Tibial nerve (tissue), 4 donors: ENCODE measurements at regions not wholly inside any gene's neighbourhood (a gene's known extent, or its start where the extent isn't known, plus 50 kb on each side); places are given as distances from the start of the nearest gene placed in this dataset.
"Not testable (repeated sequence)": the region's sequence is repeated elsewhere in the genome, so short reads cannot be mapped to it uniquely, and the experiment has no call there.

Experiments used
- DNase-seq, 2 donors: peaks; one replicate each; pipeline ENCODE4 v3.0.0-alpha.2; 2019; ENCODE audit warnings: low spot score in 2 of 2
- H3K27ac ChIP-seq, 4 donors: fragments of 200-600 bp; sonication (generic) in 3 of 4; one replicate each; pipeline ENCODE4 v1.5.1; 2017 to 2019; ENCODE audit warnings: mild to moderate bottlenecking in 1 of 4
- H3K27me3 ChIP-seq, 2 donors: fragments of 200-600 bp; sonication (generic) in 1 of 2; one replicate each; pipeline versions ENCODE4 v1.5.1 to v1.6.0; 2017 to 2019
- H3K36me3 ChIP-seq, 3 donors: fragments of 200-600 bp; sonication (generic); one replicate each; pipeline ENCODE4 v1.5.1; 2018 to 2019
- H3K4me1 ChIP-seq, 4 donors: fragments of 200-600 bp; sonication (generic) in 3 of 4; one replicate each; pipeline ENCODE4 v1.5.1; 2017 to 2019
- H3K4me3 ChIP-seq, 4 donors: fragments of 200-600 bp; sonication (generic) in 3 of 4; one replicate each; pipeline ENCODE4 v1.5.1; 2017 to 2019; ENCODE audit warnings: mild to moderate bottlenecking in 1 of 4, moderate library complexity in 1 of 4
- H3K9me3 ChIP-seq, 4 donors: fragments of 200-600 bp; sonication (generic) in 3 of 4; one replicate each; pipeline ENCODE4 v1.5.1; 2017 to 2019
- EP300 ChIP-seq, 2 donors: sonication (generic); formaldehyde crosslinking; IDR thresholded peaks; one replicate each; pipeline ENCODE4 v1.6.1; 2017; ENCODE audit warnings: antibody characterized with exemption in 2 of 2, mild to moderate bottlenecking in 1 of 2
- POLR2A ChIP-seq, 2 donors: fragments of 450-650 bp; IDR thresholded peaks; one replicate each; pipeline ENCODE4 v1.6.1; 2017; ENCODE audit warnings: antibody characterized with exemption in 2 of 2, mild to moderate bottlenecking in 2 of 2, moderate library complexity in 2 of 2
- WGBS, 2 donors: methylation state at CpG; one replicate each; pipeline ENCODE4 v1.1.5; 2018; 5-methylcytosine and 5-hydroxymethylcytosine counted together
- TF ChIP-seq, protein P1 (sequence below), 5 experiments: fragments of 200-600 bp in 3 of 5; fragments of 450-650 bp in 2 of 5; sonication (generic) in 3 of 5; IDR thresholded peaks; one replicate each; pipeline ENCODE4 v1.5.1; 2016 to 2019; ENCODE audit warnings: antibody characterized with exemption in 5 of 5, mild to moderate bottlenecking in 3 of 5, moderate library complexity in 2 of 5

DNA sequence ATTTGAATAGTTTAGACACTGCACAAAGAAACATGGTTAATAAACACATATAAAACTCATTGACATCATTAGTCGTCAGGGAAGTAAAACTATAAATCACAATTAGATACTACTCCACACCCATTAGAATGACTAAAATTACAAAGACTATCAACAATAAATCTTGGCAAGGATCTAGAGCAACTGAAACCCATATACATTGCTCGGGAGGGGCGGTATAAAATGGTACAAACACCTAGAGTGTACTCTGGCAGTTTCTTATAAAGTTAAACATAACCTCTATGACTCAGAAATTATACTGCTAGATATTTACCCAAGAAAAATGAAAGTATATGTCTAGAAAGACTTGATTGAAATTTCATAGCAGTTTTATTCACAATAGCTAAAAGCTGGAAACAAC, 434.2 kb downstream of the RWDD3 start:
- DNase-seq, result no peak
- H3K4me1 ChIP-seq, result no peaks in the 10 kb centered on the region
- no peak overlapping the region for H3K4me3 ChIP-seq
- no peaks in the 10 kb centered on the region for H3K36me3 ChIP-seq
- 75 to 79% methylated on average over 3 of the region's 3 CpGs for WGBS, 2 donors
- H3K27ac ChIP-seq, result no peak overlapping the region
- no peaks in the 10 kb centered on the region for H3K27me3 ChIP-seq
- peaks cover 0 to 9% (median 0%) of the 10 kb centered on the region in 4 donors for H3K9me3 ChIP-seq
- TF ChIP-seq, protein P1, sequence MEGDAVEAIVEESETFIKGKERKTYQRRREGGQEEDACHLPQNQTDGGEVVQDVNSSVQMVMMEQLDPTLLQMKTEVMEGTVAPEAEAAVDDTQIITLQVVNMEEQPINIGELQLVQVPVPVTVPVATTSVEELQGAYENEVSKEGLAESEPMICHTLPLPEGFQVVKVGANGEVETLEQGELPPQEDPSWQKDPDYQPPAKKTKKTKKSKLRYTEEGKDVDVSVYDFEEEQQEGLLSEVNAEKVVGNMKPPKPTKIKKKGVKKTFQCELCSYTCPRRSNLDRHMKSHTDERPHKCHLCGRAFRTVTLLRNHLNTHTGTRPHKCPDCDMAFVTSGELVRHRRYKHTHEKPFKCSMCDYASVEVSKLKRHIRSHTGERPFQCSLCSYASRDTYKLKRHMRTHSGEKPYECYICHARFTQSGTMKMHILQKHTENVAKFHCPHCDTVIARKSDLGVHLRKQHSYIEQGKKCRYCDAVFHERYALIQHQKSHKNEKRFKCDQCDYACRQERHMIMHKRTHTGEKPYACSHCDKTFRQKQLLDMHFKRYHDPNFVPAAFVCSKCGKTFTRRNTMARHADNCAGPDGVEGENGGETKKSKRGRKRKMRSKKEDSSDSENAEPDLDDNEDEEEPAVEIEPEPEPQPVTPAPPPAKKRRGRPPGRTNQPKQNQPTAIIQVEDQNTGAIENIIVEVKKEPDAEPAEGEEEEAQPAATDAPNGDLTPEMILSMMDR (IDR thresholded peaks at IDR 0.05), result no peak
- TF ChIP-seq POLR2A (IDR thresholded peaks at IDR 0.05), result no peak
- no peak for TF ChIP-seq EP300 (IDR thresholded peaks at IDR 0.05)

DNA sequence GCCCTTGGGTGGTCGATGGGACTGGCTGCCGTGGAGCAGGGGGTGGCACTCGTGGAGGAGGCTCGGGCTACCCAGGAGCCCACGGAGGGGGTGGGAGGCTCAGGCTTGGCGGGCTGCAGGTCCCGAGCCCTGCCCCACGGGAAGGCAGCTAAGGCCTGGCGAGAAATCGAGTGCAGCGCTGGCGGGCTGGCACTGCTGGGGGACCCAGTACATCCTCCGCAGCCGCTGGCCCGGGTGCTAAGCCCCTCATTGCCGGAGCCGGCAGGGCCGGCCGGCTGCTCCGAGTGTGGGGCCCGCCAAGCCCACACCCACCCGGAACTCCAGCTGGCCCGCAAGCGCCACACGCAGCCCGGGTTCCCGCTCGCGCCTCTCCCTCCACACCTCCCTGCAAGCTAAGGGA, 435.6 kb downstream of the RWDD3 start:
- not testable (repeated sequence) for H3K9me3 ChIP-seq, DNase-seq, H3K27ac ChIP-seq, H3K4me3 ChIP-seq, H3K36me3 ChIP-seq, H3K27me3 ChIP-seq, H3K4me1 ChIP-seq
- WGBS, 2 donors, result 91 to 98% methylated on average over 8 to 24 of the region's 29 CpGs

DNA sequence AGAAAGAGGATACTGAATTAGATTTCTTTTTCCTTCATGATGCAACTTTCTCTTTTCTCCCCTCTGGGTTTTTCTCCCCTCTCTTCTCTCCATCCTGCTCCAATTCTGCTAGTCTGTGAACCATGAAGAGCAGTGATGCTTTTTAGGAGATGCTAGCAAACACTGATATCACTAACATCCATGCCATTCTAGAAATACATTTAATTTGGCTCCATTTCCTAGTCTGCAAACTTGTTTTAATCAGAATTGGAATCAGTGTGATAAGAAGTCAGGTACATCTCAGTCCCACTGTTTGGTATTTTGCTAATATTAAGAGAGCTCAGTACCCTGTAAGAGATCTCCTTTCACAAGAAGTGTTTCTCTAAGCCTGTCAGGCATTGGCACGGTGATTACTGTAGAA, 437.1 kb downstream of the RWDD3 start:
- H3K27me3 ChIP-seq, result no peaks in the 10 kb centered on the region
- no peaks in the 10 kb centered on the region for H3K4me1 ChIP-seq
- no peaks in the 10 kb centered on the region for H3K9me3 ChIP-seq
- no peak for DNase-seq
- no peaks in the 10 kb centered on the region for H3K36me3 ChIP-seq
- TF ChIP-seq EP300 (IDR thresholded peaks at IDR 0.05) (no peak), POLR2A (IDR thresholded peaks at IDR 0.05) (no peak)
- TF ChIP-seq, protein P1 (IDR thresholded peaks at IDR 0.05), result no peak
- 86 to 89% methylated on average over 1 of the region's 1 CpG for WGBS, 2 donors
- no peak overlapping the region for H3K4me3 ChIP-seq
- no peak overlapping the region for H3K27ac ChIP-seq

DNA sequence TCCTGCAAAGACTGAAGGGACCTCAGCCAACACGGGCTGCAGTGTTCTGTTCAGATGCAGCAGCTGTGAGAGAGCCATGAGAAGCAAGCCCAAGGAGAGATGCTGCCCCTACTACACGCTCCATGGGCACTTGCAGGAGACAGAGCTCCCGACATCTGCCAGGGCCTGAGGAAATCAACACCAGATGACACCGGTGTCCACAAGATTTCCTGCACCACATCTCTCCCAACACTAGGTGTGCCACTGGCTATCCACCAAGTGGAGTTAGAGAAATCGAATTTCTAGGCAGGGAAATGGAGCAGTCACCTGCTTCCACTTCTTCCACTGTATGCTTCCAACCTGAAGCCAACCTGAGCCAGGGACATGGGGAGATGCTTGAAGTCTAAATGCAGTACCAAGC, 445.3 kb downstream of the RWDD3 start:
- 80 to 85% methylated on average over 5 of the region's 5 CpGs for WGBS, 2 donors
- no peak for TF ChIP-seq POLR2A (IDR thresholded peaks at IDR 0.05)
- TF ChIP-seq, protein P1 (IDR thresholded peaks at IDR 0.05), result no peak
- TF ChIP-seq EP300 (IDR thresholded peaks at IDR 0.05), result no peak
- H3K36me3 ChIP-seq, result no peaks in the 10 kb centered on the region

DNA sequence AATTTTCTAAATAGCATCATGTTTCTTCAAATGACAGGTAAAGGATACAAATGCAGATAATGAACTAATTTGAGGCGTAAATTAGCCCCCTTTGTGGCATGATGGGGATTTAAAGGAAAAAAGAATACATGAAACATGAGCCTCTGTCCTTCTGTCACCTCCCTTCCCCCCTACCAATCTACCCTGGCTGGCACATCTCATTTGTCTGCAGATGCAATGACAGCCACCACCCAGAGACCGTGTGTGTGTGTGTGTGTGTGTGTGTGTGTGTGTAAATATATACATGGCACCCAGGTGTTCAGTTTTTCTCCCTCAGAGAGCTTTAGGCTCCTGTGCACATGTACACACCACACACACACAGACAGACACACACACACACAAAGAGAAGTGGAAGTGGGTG, 451.1 kb downstream of the RWDD3 start:
- no peak for DNase-seq
- TF ChIP-seq EP300 (IDR thresholded peaks at IDR 0.05) (no peak), POLR2A (IDR thresholded peaks at IDR 0.05) (no peak)
- TF ChIP-seq, protein P1 (IDR thresholded peaks at IDR 0.05), result no peak
- Histone ChIP-seq H3K4me1 (no peaks in the 10 kb centered on the region), H3K4me3 (no peak overlapping the region), H3K36me3 (no peaks in the 10 kb centered on the region), H3K9me3 (no peaks in the 10 kb centered on the region), H3K27ac (no peak overlapping the region), H3K27me3 (no peaks in the 10 kb centered on the region)
- WGBS, 2 donors, result 24 to 41% methylated on average over 2 of the region's 2 CpGs

More for the DNA sequence above, 445.3 kb downstream of the RWDD3 start:
- H3K9me3 ChIP-seq, result no peaks in the 10 kb centered on the region
- no peak overlapping the region for H3K4me3 ChIP-seq
- DNase-seq, result no peak
- no peaks in the 10 kb centered on the region for H3K4me1 ChIP-seq
- H3K27me3 ChIP-seq, result no peaks in the 10 kb centered on the region
- no peak overlapping the region for H3K27ac ChIP-seq

GRCh38 chr1:95686217-95686616, 452.2 kb downstream of the RWDD3 start:
- no peaks in the 10 kb centered on the region for H3K9me3 ChIP-seq
- TF ChIP-seq, protein P1 (IDR thresholded peaks at IDR 0.05), result no peak
- no peak for TF ChIP-seq POLR2A (IDR thresholded peaks at IDR 0.05)
- TF ChIP-seq EP300 (IDR thresholded peaks at IDR 0.05), result no peak
- H3K36me3 ChIP-seq, result no peaks in the 10 kb centered on the region
- no peak overlapping the region for H3K4me3 ChIP-seq
- H3K27me3 ChIP-seq, result no peaks in the 10 kb centered on the region
- no peaks in the 10 kb centered on the region for H3K4me1 ChIP-seq
- no peak overlapping the region for H3K27ac ChIP-seq
- DNase-seq, result no peak
